Naive thymus-derived CD8-positive, alpha-beta T cell (primary cell): ENCODE measurements at regions not wholly inside any gene's neighbourhood (a gene's known extent, or its start where the extent isn't known, plus 50 kb on each side); places are given as distances from the start of the nearest gene placed in this dataset.

Experiments used
- ATAC-seq, 2 donors: fragments of 150-1000 bp; cut with Tn5 transposase in 1 of 2; sonication (Bioruptor Pico), chemical (Tn5 transposase) in 1 of 2; 1 replicate in 1 of 2; 2 replicates in 1 of 2; pipeline ENCODE4 v1.10.0; 2021; ENCODE audit warnings: mild to moderate bottlenecking in 2 of 2, moderate library complexity in 2 of 2
- POLR2A ChIA-PET: fragments of 350-600 bp; sonication (Branson Sonifier 250); formaldehyde crosslinking; loops from one replicate; lab custom pipeline; 2021; ENCODE audit warnings: antibody characterized with exemption; lab: Charles Lee
- DNase-seq, 10 donors: peaks; one replicate each; pipeline versions ENCODE4 v3.0.0 to v3.0.0-alpha.2; 2020 to 2022
- H3K27ac Mint-ChIP-seq, 10 donors: one replicate each; pipeline ENCODE4 v1.8.0; 2020 to 2022; ENCODE audit warnings: mild to moderate bottlenecking in 10 of 10, mixed read lengths in 10 of 10, moderate library complexity in 4 of 10, inconsistent platforms in 1 of 10
- H3K27me3 Mint-ChIP-seq, 5 donors: one replicate each; pipeline ENCODE4 v1.8.0; 2021 to 2022; ENCODE audit warnings: mixed read lengths in 5 of 5
- H3K36me3 Mint-ChIP-seq, 3 donors: one replicate each; pipeline ENCODE4 v1.8.0; 2020 to 2022; ENCODE audit warnings: mixed read lengths in 3 of 3, mild to moderate bottlenecking in 2 of 3, inconsistent platforms in 1 of 3
- H3K4me1 Mint-ChIP-seq, 4 donors: one replicate each; pipeline ENCODE4 v1.8.0; 2021 to 2022; ENCODE audit warnings: mixed read lengths in 4 of 4
- H3K4me3 Mint-ChIP-seq, 10 donors: one replicate each; pipeline ENCODE4 v1.8.0; 2020 to 2022; ENCODE audit warnings: mild to moderate bottlenecking in 10 of 10, mixed read lengths in 10 of 10, moderate library complexity in 6 of 10, inconsistent platforms in 1 of 10
- H3K9me3 Mint-ChIP-seq, 9 donors: one replicate each; pipeline ENCODE4 v1.8.0; 2020 to 2022; ENCODE audit warnings: mixed read lengths in 9 of 9, mild to moderate bottlenecking in 3 of 9, inconsistent platforms in 1 of 9, moderate library complexity in 1 of 9

DNA sequence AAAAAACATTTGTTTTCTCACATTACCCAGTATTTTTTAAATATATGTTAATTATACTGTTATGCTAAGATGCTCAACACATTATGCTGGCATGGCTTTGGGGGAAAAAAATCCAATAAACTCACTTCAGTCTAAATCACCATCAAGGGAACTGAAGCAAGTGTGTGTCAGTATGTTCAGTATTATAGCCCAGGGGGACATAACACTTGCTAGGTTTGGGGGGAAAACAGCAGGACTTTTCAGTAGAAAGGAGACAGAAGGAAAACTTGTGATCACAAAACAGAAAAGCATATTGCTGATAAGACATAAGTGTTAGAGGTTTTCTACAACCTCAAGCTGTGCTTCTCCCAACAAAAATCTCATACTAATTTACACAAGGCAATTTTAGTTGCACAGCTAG, 1759.9 kb upstream of the PCDH20 start:
- POLR2A ChIA-PET: no interaction called here
- Mint-ChIP-seq H3K4me3 (no peak overlapping the region), H3K9me3 (peaks cover 0 to 22% (median 9%) of the 10 kb centered on the region in 9 donors), H3K36me3 (no peaks in the 10 kb centered on the region), H3K4me1 (no peaks in the 10 kb centered on the region), H3K27me3 (no peaks in the 10 kb centered on the region), H3K27ac (no peak overlapping the region)
- DNase-seq: no peak
- no peak for ATAC-seq

DNA sequence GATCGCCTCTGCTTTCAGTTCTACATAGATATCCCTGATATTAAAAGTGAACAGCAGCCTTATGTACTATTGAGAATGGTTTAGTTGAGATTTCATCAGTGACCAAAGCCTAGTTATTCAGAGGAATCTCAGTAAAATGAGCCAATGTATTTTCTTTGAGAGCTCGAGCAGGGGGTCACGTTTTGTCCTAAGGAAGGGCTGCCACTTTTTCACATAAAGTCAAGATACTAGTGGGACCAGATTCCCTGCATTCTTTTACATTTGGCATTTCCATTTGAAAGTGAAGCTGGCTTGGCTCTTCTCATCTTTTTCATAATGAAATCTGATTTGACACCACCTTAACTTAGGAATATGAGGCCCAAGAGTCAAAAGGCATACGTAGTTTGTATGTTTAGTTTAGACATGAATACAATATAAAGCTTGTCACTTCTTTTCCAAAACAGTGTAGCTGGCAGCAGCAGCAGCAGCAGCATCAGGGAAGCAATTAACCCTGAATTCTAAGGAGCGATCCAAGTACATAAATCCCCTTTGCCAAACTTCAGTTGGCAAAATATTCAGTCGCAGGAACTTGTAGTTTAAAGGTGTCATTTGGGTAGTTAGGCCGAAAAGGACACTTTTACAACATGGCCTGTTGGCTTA, 1752.2 kb upstream of the PCDH20 start:
- no peak for ATAC-seq
- Mint-ChIP-seq H3K4me1 (no peaks in the 10 kb centered on the region), H3K4me3 (no peak overlapping the region), H3K27me3 (no peaks in the 10 kb centered on the region), H3K9me3 (peaks cover 0 to 18% (median 2%) of the 10 kb centered on the region in 9 donors), H3K27ac (no peak overlapping the region), H3K36me3 (no peaks in the 10 kb centered on the region)
- DNase-seq: no peak
- POLR2A ChIA-PET: no interaction called here

DNA sequence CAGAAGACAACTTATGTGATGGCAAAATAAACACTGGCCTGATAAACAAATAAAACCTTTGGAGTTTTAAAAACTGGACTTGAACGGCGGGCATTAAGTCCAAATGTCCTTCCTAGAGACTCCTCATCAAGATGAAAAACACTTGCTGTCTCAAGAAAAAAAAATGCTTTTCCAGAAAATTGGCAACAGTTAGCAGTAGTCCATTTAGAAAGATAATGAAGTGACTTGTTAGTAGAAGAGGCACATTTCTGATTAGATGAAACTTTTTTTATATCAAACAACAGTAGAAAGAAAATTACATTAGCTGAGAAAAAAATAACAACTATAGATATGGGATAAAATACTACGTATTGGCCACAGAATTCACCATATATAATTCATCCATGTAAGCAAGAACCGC, 1750.7 kb upstream of the PCDH20 start:
- H3K27ac Mint-ChIP-seq: no peak overlapping the region
- DNase-seq (no peak), ATAC-seq (no peak)
- H3K36me3 Mint-ChIP-seq: no peaks in the 10 kb centered on the region
- H3K4me1 Mint-ChIP-seq: no peaks in the 10 kb centered on the region
- POLR2A ChIA-PET: no interaction called here
- peaks cover 0 to 21% (median 2%) of the 10 kb centered on the region in 9 donors for H3K9me3 Mint-ChIP-seq
- no peaks in the 10 kb centered on the region for H3K27me3 Mint-ChIP-seq
- no peak overlapping the region for H3K4me3 Mint-ChIP-seq

GRCh38 chr13:63163903-63164302, 1748.3 kb upstream of the PCDH20 start:
- H3K36me3 Mint-ChIP-seq: no peaks in the 10 kb centered on the region
- H3K4me3 Mint-ChIP-seq: no peak overlapping the region
- DNase-seq: no peak
- no peaks in the 10 kb centered on the region for H3K4me1 Mint-ChIP-seq
- H3K9me3 Mint-ChIP-seq: peaks cover 0 to 13% (median 0%) of the 10 kb centered on the region in 9 donors
- POLR2A ChIA-PET: no interaction called here
- H3K27ac Mint-ChIP-seq: no peak overlapping the region
- no peak for ATAC-seq
- no peaks in the 10 kb centered on the region for H3K27me3 Mint-ChIP-seq

DNA sequence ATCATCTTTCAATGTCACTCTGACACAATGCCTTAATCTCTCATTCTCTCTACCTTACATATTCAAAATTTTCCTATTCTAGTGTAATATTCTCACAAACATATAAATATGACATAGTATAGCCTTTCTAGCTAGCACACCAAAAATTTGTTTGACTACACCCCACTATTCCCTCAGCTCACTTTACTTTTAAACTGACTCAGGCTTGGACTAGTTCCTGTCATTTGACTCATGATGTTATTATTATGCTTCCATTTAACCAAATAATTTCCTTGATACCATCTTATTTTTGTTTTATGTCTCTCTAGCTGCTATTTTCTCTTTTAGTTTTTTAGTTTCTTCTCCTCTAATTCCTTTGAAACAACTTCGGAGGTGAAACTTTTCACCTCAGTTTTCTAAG, 1745.6 kb upstream of the PCDH20 start:
- H3K36me3 Mint-ChIP-seq: no peaks in the 10 kb centered on the region
- ATAC-seq (no peak), DNase-seq (no peak)
- no peak overlapping the region for H3K27ac Mint-ChIP-seq
- no peaks in the 10 kb centered on the region for H3K27me3 Mint-ChIP-seq
- peaks cover 0 to 13% (median 2%) of the 10 kb centered on the region in 9 donors for H3K9me3 Mint-ChIP-seq
- POLR2A ChIA-PET: no interaction called here
- no peak overlapping the region for H3K4me3 Mint-ChIP-seq
- no peaks in the 10 kb centered on the region for H3K4me1 Mint-ChIP-seq

GRCh38 chr13:63156816-63157215, 1741.2 kb upstream of the PCDH20 start:
- Mint-ChIP-seq H3K4me1 (no peaks in the 10 kb centered on the region), H3K9me3 (peaks cover 0 to 17% (median under 1%) of the 10 kb centered on the region in 9 donors), H3K4me3 (no peak overlapping the region), H3K27ac (no peak overlapping the region), H3K36me3 (no peaks in the 10 kb centered on the region), H3K27me3 (no peaks in the 10 kb centered on the region)
- DNase-seq (no peak), ATAC-seq (no peak)
- POLR2A ChIA-PET: no interaction called here

GRCh38 chr13:63149375-63149774, 1733.7 kb upstream of the PCDH20 start:
- H3K27me3 Mint-ChIP-seq: no peaks in the 10 kb centered on the region
- POLR2A ChIA-PET: no interaction called here
- ATAC-seq: no peak
- H3K4me1 Mint-ChIP-seq: no peaks in the 10 kb centered on the region
- DNase-seq: no peak
- H3K27ac Mint-ChIP-seq: no peak overlapping the region
- H3K36me3 Mint-ChIP-seq: no peaks in the 10 kb centered on the region
- H3K4me3 Mint-ChIP-seq: no peak overlapping the region
- H3K9me3 Mint-ChIP-seq: peaks cover 0 to 31% (median 4%) of the 10 kb centered on the region in 9 donors

DNA sequence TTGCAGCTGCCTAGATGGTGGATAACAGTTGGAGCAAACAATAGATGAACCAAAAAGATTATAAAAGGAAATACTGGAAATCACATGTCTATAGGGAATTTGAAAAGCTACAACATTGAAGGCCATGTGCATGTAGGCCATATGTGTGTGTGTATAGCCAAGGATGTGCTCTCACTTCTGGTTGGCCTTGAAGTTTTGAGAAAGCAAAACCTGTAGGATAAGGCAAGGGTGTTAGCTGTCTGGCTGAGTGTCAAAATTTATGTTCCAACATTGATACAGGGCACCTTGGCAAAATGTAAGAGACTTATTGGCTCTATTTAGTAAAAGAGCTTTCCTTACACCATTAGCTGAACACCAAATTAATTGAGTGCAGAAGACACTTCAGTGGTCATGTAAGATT, 1723.6 kb upstream of the PCDH20 start:
- H3K4me1 Mint-ChIP-seq: no peaks in the 10 kb centered on the region
- no peak for DNase-seq
- POLR2A ChIA-PET: no interaction called here
- no peak overlapping the region for H3K4me3 Mint-ChIP-seq
- no peak overlapping the region for H3K27ac Mint-ChIP-seq
- H3K27me3 Mint-ChIP-seq: no peaks in the 10 kb centered on the region
- no peak for ATAC-seq
- H3K9me3 Mint-ChIP-seq: peaks cover 1 to 30% (median 6%) of the 10 kb centered on the region in 9 donors
- no peaks in the 10 kb centered on the region for H3K36me3 Mint-ChIP-seq

DNA sequence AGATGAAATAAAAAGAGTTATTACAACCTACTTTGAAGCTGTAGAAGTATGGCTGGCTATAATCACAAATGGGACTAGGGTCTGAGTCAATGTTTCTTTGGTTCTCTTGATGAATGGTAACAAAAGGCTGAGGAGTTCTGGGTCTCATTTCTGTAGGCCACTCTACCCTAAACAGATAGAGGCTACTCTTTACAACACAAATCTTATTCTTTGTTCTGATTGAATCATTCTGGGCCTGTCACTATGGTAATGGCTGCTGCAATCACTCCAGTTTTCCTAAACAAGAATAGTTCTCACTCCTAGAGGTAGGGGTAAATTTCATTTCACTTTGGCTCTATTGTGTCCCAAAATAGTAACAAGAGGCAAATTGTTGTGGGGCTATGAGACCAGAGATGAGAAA, 1714.3 kb upstream of the PCDH20 start:
- POLR2A ChIA-PET: no interaction called here
- no peak overlapping the region for H3K4me3 Mint-ChIP-seq
- DNase-seq: no peak
- no peak for ATAC-seq
- H3K27me3 Mint-ChIP-seq: no peaks in the 10 kb centered on the region
- H3K27ac Mint-ChIP-seq: no peak overlapping the region
- H3K4me1 Mint-ChIP-seq: no peaks in the 10 kb centered on the region
- H3K36me3 Mint-ChIP-seq: no peaks in the 10 kb centered on the region
- H3K9me3 Mint-ChIP-seq: peaks cover 0 to 10% (median 0%) of the 10 kb centered on the region in 9 donors

DNA sequence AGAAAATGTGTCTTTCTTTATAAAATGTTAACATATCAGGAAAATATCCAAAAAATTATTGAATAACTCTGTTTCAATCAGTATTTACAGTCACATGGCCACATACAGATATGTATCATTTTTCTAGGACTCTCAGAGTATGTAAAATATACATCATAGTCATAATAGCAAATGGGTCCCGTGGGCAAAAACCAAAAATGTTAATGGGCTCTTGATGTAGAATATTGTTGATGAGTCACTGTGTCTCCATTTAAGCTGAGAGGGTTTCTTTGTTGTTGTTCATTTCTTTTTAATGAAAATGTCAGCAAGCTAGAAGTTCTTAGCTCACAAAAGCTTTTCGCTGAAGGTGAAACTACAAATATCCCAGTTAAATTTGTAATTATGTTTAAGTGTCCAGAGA, 1713.1 kb upstream of the PCDH20 start:
- no peaks in the 10 kb centered on the region for H3K36me3 Mint-ChIP-seq
- H3K9me3 Mint-ChIP-seq: peaks cover 0 to 10% (median 0%) of the 10 kb centered on the region in 9 donors
- H3K27ac Mint-ChIP-seq: no peak overlapping the region
- ATAC-seq (no peak), DNase-seq (no peak)
- no peaks in the 10 kb centered on the region for H3K27me3 Mint-ChIP-seq
- POLR2A ChIA-PET: no interaction called here
- no peak overlapping the region for H3K4me3 Mint-ChIP-seq
- H3K4me1 Mint-ChIP-seq: no peaks in the 10 kb centered on the region

DNA sequence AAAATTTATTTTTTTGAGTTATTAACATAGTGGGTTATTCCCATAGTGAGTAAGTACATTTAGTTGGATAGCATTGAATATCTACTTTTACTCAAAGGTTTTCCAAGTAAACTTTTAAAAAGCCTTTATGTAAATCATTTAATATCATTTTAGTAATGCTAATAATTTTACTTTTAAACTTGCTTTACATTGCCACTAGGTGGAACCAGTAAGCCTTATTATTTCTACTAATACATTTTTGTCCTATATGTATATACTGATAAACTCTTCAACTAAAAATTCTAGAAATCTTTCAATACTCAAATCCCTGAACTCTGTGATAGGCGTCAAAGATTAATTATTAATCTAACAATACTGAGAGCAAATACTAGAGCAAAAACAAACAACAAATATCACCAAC, 1709.2 kb upstream of the PCDH20 start:
- Mint-ChIP-seq H3K27ac (no peak overlapping the region), H3K27me3 (no peaks in the 10 kb centered on the region), H3K36me3 (no peaks in the 10 kb centered on the region), H3K4me1 (no peaks in the 10 kb centered on the region), H3K9me3 (peaks cover 0 to 5% (median 0%) of the 10 kb centered on the region in 9 donors), H3K4me3 (no peak overlapping the region)
- POLR2A ChIA-PET: no interaction called here
- ATAC-seq (no peak), DNase-seq (no peak)

- POLR2A ChIA-PET: no interaction called here
- H3K4me3 Mint-ChIP-seq: no peak overlapping the region
- DNase-seq (no peak), ATAC-seq (no peak)
- H3K36me3 Mint-ChIP-seq: no peaks in the 10 kb centered on the region
- H3K4me1 Mint-ChIP-seq: no peaks in the 10 kb centered on the region
- H3K9me3 Mint-ChIP-seq: peaks cover 0 to 4% (median 0%) of the 10 kb centered on the region in 9 donors
- H3K27ac Mint-ChIP-seq: no peak overlapping the region
- no peaks in the 10 kb centered on the region for H3K27me3 Mint-ChIP-seq
These were observed 1705.2 kb upstream of the PCDH20 start for GRCh38 chr13:63120883-63121282.

- Mint-ChIP-seq H3K4me1 (no peaks in the 10 kb centered on the region), H3K27ac (no peak overlapping the region)
These were observed 1702.1 kb upstream of the PCDH20 start for GRCh38 chr13:63117710-63118109.

GRCh38 chr13:63112799-63113395, 1697.2 kb upstream of the PCDH20 start:
- ATAC-seq (no peak), DNase-seq (no peak)
- H3K4me3 Mint-ChIP-seq: no peak overlapping the region
- no peak overlapping the region for H3K27ac Mint-ChIP-seq
- H3K36me3 Mint-ChIP-seq: no peaks in the 10 kb centered on the region
- H3K27me3 Mint-ChIP-seq: no peaks in the 10 kb centered on the region
- H3K4me1 Mint-ChIP-seq: no peaks in the 10 kb centered on the region
- POLR2A ChIA-PET: no interaction called here
- peaks cover 0 to 7% (median 0%) of the 10 kb centered on the region in 9 donors for H3K9me3 Mint-ChIP-seq

More at GRCh38 chr13:63117710-63118109, 1702.1 kb upstream of the PCDH20 start:
- Mint-ChIP-seq H3K27me3 (no peaks in the 10 kb centered on the region), H3K9me3 (peaks cover 0 to 3% (median 0%) of the 10 kb centered on the region in 9 donors), H3K36me3 (no peaks in the 10 kb centered on the region), H3K4me3 (no peak overlapping the region)
- ATAC-seq: no peak
- POLR2A ChIA-PET: no interaction called here
- DNase-seq: peak in 1 of 10 donors; percentile 26
